ENCODE measurements at regions not wholly inside any gene's neighbourhood (a gene's known extent, or its start where the extent isn't known, plus 50 kb on each side); places are given as distances from the start of the nearest gene placed in this dataset.
A peak's percentile ranks its signal among the peaks of the same experiment; 100 is the strongest.

- TF ChIP-seq ISL1 (CRISPR knock-in tag; IDR thresholded peaks at IDR 0.05) (no peak), TOX (CRISPR knock-in tag; IDR thresholded peaks at IDR 0.05; ENCODE audit: borderline replicate concordance) (no peak), ZFP30 (CRISPR knock-in tag; IDR thresholded peaks at IDR 0.05) (no peak), GLIS3 (CRISPR knock-in tag; IDR thresholded peaks at IDR 0.05) (no peak), TSHZ2 (CRISPR knock-in tag; IDR thresholded peaks at IDR 0.05) (peak; percentile 78), ZFP3 (CRISPR knock-in tag; IDR thresholded peaks at IDR 0.05) (no peak), CSDC2 (CRISPR knock-in tag; IDR thresholded peaks at IDR 0.05) (no peak), BACH2 (CRISPR knock-in tag; IDR thresholded peaks at IDR 0.05; ENCODE audit: borderline replicate concordance) (no peak), ZNF70 (CRISPR knock-in tag; IDR thresholded peaks at IDR 0.05) (peak; percentile 57; the same call in 1 of the 2 replicates), SNAI2 (CRISPR knock-in tag; IDR thresholded peaks at IDR 0.05) (no peak), ZNF8 (CRISPR knock-in tag; IDR thresholded peaks at IDR 0.05) (0 out of 2 replicates have a peak, but pooled peaks have one; percentile 19)
These were observed 151.9 kb downstream of the DMRTA2 start (continued) for GRCh38 chr1:50271337-50271736.

GRCh38 chr1:50270926-50271325 is 152.3 kb downstream of the DMRTA2 start:
- no peak for TF ChIP-seq PATZ1 (CRISPR knock-in tag; IDR thresholded peaks at IDR 0.05; ENCODE audit: borderline replicate concordance)
- TF ChIP-seq POU6F1 (CRISPR knock-in tag; IDR thresholded peaks at IDR 0.05; ENCODE audit: borderline replicate concordance, low read depth) = no peak
- TF ChIP-seq ISL1 (CRISPR knock-in tag; IDR thresholded peaks at IDR 0.05) = no peak
- TF ChIP-seq ESRRG (CRISPR knock-in tag; IDR thresholded peaks at IDR 0.05) = no peak
- TF ChIP-seq ZNF8 (CRISPR knock-in tag; IDR thresholded peaks at IDR 0.05) = no peak
- no peak for TF ChIP-seq PPARA (CRISPR knock-in tag; IDR thresholded peaks at IDR 0.05; ENCODE audit: borderline replicate concordance)
- no peak for TF ChIP-seq CREB5 (CRISPR knock-in tag; IDR thresholded peaks at IDR 0.05; ENCODE audit: low read depth)
- no peak for ATAC-seq

- no peak for ATAC-seq
- TF ChIP-seq ZFP3 (CRISPR knock-in tag; IDR thresholded peaks at IDR 0.05) = 0 out of 2 replicates have a peak, but pooled peaks have one; percentile 25
- TF ChIP-seq TOX (CRISPR knock-in tag; IDR thresholded peaks at IDR 0.05; ENCODE audit: borderline replicate concordance) = no peak
- 0 out of 2 replicates have a peak, but pooled peaks have one; percentile 51 for TF ChIP-seq SNAI2 (CRISPR knock-in tag; IDR thresholded peaks at IDR 0.05)
- 0 out of 2 replicates have a peak, but pooled peaks have one; percentile 20 for TF ChIP-seq ZFP30 (CRISPR knock-in tag; IDR thresholded peaks at IDR 0.05)
These were observed 155.2 kb downstream of the DMRTA2 start for GRCh38 chr1:50268049-50268448.

- TF ChIP-seq ZNF565 (CRISPR knock-in tag; conservative IDR thresholded peaks at IDR 0.05; ENCODE audit: low read depth) (no peak), OSR1 (CRISPR knock-in tag; IDR thresholded peaks at IDR 0.05) (no peak), CSDC2 (CRISPR knock-in tag; IDR thresholded peaks at IDR 0.05) (no peak), POU6F1 (CRISPR knock-in tag; IDR thresholded peaks at IDR 0.05; ENCODE audit: borderline replicate concordance, low read depth) (no peak), CREB5 (CRISPR knock-in tag; IDR thresholded peaks at IDR 0.05; ENCODE audit: low read depth) (no peak), CSRNP3 (CRISPR knock-in tag; IDR thresholded peaks at IDR 0.05) (no peak), ISL1 (CRISPR knock-in tag; IDR thresholded peaks at IDR 0.05) (peak; percentile 54), BACH2 (CRISPR knock-in tag; IDR thresholded peaks at IDR 0.05; ENCODE audit: borderline replicate concordance) (no peak)
- no peak for ATAC-seq
These were observed 156.7 kb downstream of the DMRTA2 start for GRCh38 chr1:50266509-50266908.
